Transverse colon (tissue), 4 donors: ENCODE measurements at regions not wholly inside any gene's neighbourhood (a gene's known extent, or its start where the extent isn't known, plus 50 kb on each side); places are given as distances from the start of the nearest gene placed in this dataset.

Experiments used
- CTCF ChIP-seq, 5 experiments: fragments of 200-600 bp in 3 of 5; fragments of 450-650 bp in 2 of 5; sonication (generic) in 3 of 5; IDR thresholded peaks; 1 replicate in 2 of 5; 2 replicates in 3 of 5; pipeline ENCODE4 v1.5.1; 2016 to 2017; ENCODE audit warnings: antibody characterized with exemption in 5 of 5, inconsistent platforms in 3 of 5, mild to moderate bottlenecking in 2 of 5, moderate library complexity in 1 of 5
- EP300 ChIP-seq: sonication (generic); formaldehyde crosslinking; IDR thresholded peaks from one replicate; pipeline ENCODE4 v1.6.1; 2017; ENCODE audit warnings: antibody characterized with exemption, low read depth
- POLR2A ChIP-seq: fragments of 450-650 bp; IDR thresholded peaks from one replicate; pipeline ENCODE4 v1.6.1; 2016; ENCODE audit warnings: antibody characterized with exemption, mild to moderate bottlenecking, moderate library complexity
- POLR2AphosphoS5 ChIP-seq, 3 donors: sonication (generic); formaldehyde crosslinking; IDR thresholded peaks; one replicate each; pipeline ENCODE4 v1.6.1; 2016; ENCODE audit warnings: antibody characterized with exemption in 3 of 3

- TF ChIP-seq POLR2A = no peak
- TF ChIP-seq CTCF (IDR thresholded peaks at IDR 0.05) = peak in 4 of 5 experiments; percentile 15 to 41 (median 30)
- no peak for TF ChIP-seq POLR2AphosphoS5 (IDR thresholded peaks at IDR 0.05)
- TF ChIP-seq EP300 = no peak
These were observed 261.9 kb upstream of the LUZP2 start for GRCh38 chr11:24234822-24235508.
